Mesenchymal stem cell (in vitro differentiated cells and primary cell): ENCODE measurements at regions not wholly inside any gene's neighbourhood (a gene's known extent, or its start where the extent isn't known, plus 50 kb on each side); places are given as distances from the start of the nearest gene placed in this dataset.

Experiments
- DNase-seq: peaks from one replicate; pipeline ENCODE4 v3.0.0-alpha.2; 2013
- H2AFZ ChIP-seq: one replicate; pipeline ENCODE4 v1.6.1; 2013; ENCODE audit warnings: low read depth, mild to moderate bottlenecking, control low read depth, inconsistent platforms, low read length, moderate library complexity
- H2AK5ac ChIP-seq: 2 replicates; pipeline ENCODE4 v1.6.1; 2013; ENCODE audit warnings: low read length, moderate library complexity, mild to moderate bottlenecking, inconsistent platforms; ENCODE audit not compliant: severe bottlenecking
- H2BK120ac ChIP-seq: one replicate; pipeline ENCODE4 v1.6.1; 2013; ENCODE audit warnings: low read depth, mild to moderate bottlenecking, inconsistent platforms, low read length, moderate library complexity
- H2BK12ac ChIP-seq, 2 experiments: one replicate each; pipeline ENCODE4 v1.6.1; 2013; ENCODE audit warnings: inconsistent platforms in 2 of 2, low read length in 2 of 2, mild to moderate bottlenecking in 2 of 2, moderate library complexity in 2 of 2, control low read depth in 1 of 2
- H2BK15ac ChIP-seq: one replicate; pipeline ENCODE4 v1.6.1; 2013; ENCODE audit warnings: mild to moderate bottlenecking, low read depth, inconsistent platforms; ENCODE audit not compliant: poor library complexity, severe bottlenecking
- H2BK5ac ChIP-seq: 2 replicates; pipeline ENCODE4 v1.6.1; 2013; ENCODE audit warnings: low read depth, mild to moderate bottlenecking, low read length, control low read depth, inconsistent platforms; ENCODE audit not compliant: poor library complexity, severe bottlenecking
- H3K14ac ChIP-seq, 2 experiments: one replicate each; pipeline ENCODE4 v1.6.1; 2013; ENCODE audit warnings: inconsistent platforms in 2 of 2, low read length in 2 of 2, control low read depth in 1 of 2, mild to moderate bottlenecking in 1 of 2, moderate library complexity in 1 of 2
- H3K18ac ChIP-seq, 2 experiments: one replicate each; pipeline ENCODE4 v1.6.1; 2013; ENCODE audit warnings: inconsistent platforms in 2 of 2, low read length in 2 of 2, control low read depth in 1 of 2, low read depth in 1 of 2, mild to moderate bottlenecking in 1 of 2
- H3K23ac ChIP-seq, 2 experiments: one replicate each; pipeline ENCODE4 v1.6.1; 2013; ENCODE audit warnings: inconsistent platforms in 2 of 2, low read length in 2 of 2, mild to moderate bottlenecking in 2 of 2, moderate library complexity in 2 of 2, control low read depth in 1 of 2
- H3K27ac ChIP-seq: 2 replicates; pipeline ENCODE4 v1.5.1; 2013; ENCODE audit warnings: mild to moderate bottlenecking, moderate library complexity, low read length, control low read depth, inconsistent platforms; ENCODE audit not compliant: poor library complexity, severe bottlenecking
- H3K27me3 ChIP-seq, 2 experiments: 2 replicates each; pipeline versions ENCODE4 v1.6.1 to v1.7.0; 2013; ENCODE audit warnings: low read length in 2 of 2, mild to moderate bottlenecking in 2 of 2, moderate library complexity in 2 of 2, control low read depth in 1 of 2, inconsistent platforms in 1 of 2; ENCODE audit not compliant: control insufficient read depth in 1 of 2, insufficient read depth in 1 of 2
- H3K36me3 ChIP-seq, 2 experiments: 2 replicates each; pipeline versions ENCODE4 v1.6.1 to v1.7.0; 2013; ENCODE audit warnings: low read length in 2 of 2, control low read depth in 1 of 2, inconsistent platforms in 1 of 2, low read depth in 1 of 2, mild to moderate bottlenecking in 1 of 2; ENCODE audit not compliant: insufficient read depth in 2 of 2, control insufficient read depth in 1 of 2
- H3K4ac ChIP-seq, 2 experiments: one replicate each; pipeline ENCODE4 v1.6.1; 2013; ENCODE audit warnings: inconsistent platforms in 2 of 2, low read length in 2 of 2, mild to moderate bottlenecking in 2 of 2, moderate library complexity in 2 of 2, control low read depth in 1 of 2, low read depth in 1 of 2
- H3K4me1 ChIP-seq: 2 replicates; pipeline ENCODE4 v1.6.1; 2013; ENCODE audit warnings: low read depth, low read length, control low read depth; ENCODE audit not compliant: control insufficient read depth, insufficient read depth
- H3K4me2 ChIP-seq: 2 replicates; pipeline ENCODE4 v1.6.1; 2013; ENCODE audit warnings: low read length, mild to moderate bottlenecking, inconsistent platforms; ENCODE audit not compliant: poor library complexity, severe bottlenecking
- H3K4me3 ChIP-seq, 2 experiments: 2 replicates each; pipeline versions ENCODE4 v1.5.1 to v1.7.0; 2013; ENCODE audit warnings: low read length in 2 of 2, mild to moderate bottlenecking in 2 of 2, control low read depth in 1 of 2, low read depth in 1 of 2; ENCODE audit not compliant: insufficient read depth in 1 of 2
- H3K79me1 ChIP-seq: replicated peaks from 2 replicates; pipeline ENCODE4 v1.6.1; 2013; ENCODE audit warnings: mild to moderate bottlenecking, control low read depth, low read length, inconsistent platforms; ENCODE audit not compliant: poor library complexity, severe bottlenecking
- H3K9ac ChIP-seq: 2 replicates; pipeline ENCODE4 v1.7.0; 2013; ENCODE audit warnings: mild to moderate bottlenecking, low read length, moderate library complexity
- H3K9me3 ChIP-seq: 2 replicates; pipeline ENCODE4 v1.7.0; 2013; ENCODE audit warnings: mild to moderate bottlenecking, low read length; ENCODE audit not compliant: control insufficient read depth
- H4K8ac ChIP-seq: one replicate; pipeline ENCODE4 v1.6.1; 2013; ENCODE audit warnings: inconsistent platforms, mild to moderate bottlenecking, low read length, moderate library complexity
- H4K91ac ChIP-seq: one replicate; pipeline ENCODE4 v1.6.1; 2013; ENCODE audit warnings: mild to moderate bottlenecking, low read length, inconsistent platforms
- WGBS: methylation state at CpG from one replicate; pipeline ENCODE4 v1.1.7; 2013; ENCODE audit warnings: mixed read lengths; 5-methylcytosine and 5-hydroxymethylcytosine counted together

- Histone ChIP-seq H3K4me3 (no peak overlapping the region), H3K9ac (no peak overlapping the region), H2BK15ac (no peak overlapping the region), H3K27me3 (peaks cover 16 to 44% of the 10 kb centered on the region in 2 experiments), H2AK5ac (no peak overlapping the region), H3K4ac (no peak overlapping the region), H3K36me3 (no peaks in the 10 kb centered on the region), H2BK5ac (no peak overlapping the region), H4K8ac (no peak overlapping the region), H3K9me3 (no peaks in the 10 kb centered on the region), H3K18ac (no peak overlapping the region), H2BK120ac (no peak overlapping the region), H4K91ac (no peak overlapping the region), H3K14ac (no peak overlapping the region), H3K27ac (no peak overlapping the region), H3K4me1 (no peaks in the 10 kb centered on the region), H3K23ac (no peak overlapping the region), H3K79me1 (no peaks in the 10 kb centered on the region), H3K4me2 (no peak overlapping the region), H2BK12ac (no peak overlapping the region), H2AFZ (no peak overlapping the region)
- 60% methylated on average over 1 of the region's 1 CpG for WGBS
- DNase-seq: no peak
These were observed 175.4 kb downstream of the ANXA2 start for GRCh38 chr15:60222404-60222803.

DNA sequence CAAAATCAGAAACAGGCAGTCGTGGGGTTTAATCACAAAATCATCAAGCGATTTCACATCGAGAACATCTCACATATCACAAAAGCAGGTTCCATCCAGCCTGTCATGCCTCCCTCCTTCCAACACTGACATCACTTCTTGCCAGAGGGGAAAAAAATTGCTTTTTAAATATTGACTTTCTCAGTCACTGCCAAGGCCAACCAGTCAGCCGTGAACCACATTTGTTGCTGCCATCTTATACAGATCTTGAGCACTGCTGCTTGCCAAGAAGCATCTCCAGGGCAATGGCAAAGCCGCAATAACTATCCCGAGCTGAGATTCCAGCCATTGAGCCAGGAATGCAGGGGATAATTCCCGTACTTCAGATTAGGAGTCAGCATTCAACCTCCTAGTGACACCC is 174.6 kb downstream of the ANXA2 start:
- no peak for DNase-seq
- Histone ChIP-seq H4K8ac (no peak overlapping the region), H3K79me1 (no peaks in the 10 kb centered on the region), H3K14ac (no peak overlapping the region), H3K4me3 (no peak overlapping the region), H3K27ac (no peak overlapping the region), H2BK120ac (no peak overlapping the region), H2AK5ac (no peak overlapping the region), H3K4ac (no peak overlapping the region), H2AFZ (no peak overlapping the region), H3K27me3 (peaks cover 16 to 49% of the 10 kb centered on the region in 2 experiments), H3K9me3 (no peaks in the 10 kb centered on the region), H2BK12ac (no peak overlapping the region), H3K4me2 (no peak overlapping the region), H2BK15ac (no peak overlapping the region), H3K23ac (no peak overlapping the region), H3K9ac (no peak overlapping the region), H3K36me3 (no peaks in the 10 kb centered on the region), H2BK5ac (no peak overlapping the region), H3K4me1 (no peaks in the 10 kb centered on the region), H3K18ac (no peak overlapping the region), H4K91ac (no peak overlapping the region)
- 80% methylated on average over 7 of the region's 7 CpGs for WGBS

DNA sequence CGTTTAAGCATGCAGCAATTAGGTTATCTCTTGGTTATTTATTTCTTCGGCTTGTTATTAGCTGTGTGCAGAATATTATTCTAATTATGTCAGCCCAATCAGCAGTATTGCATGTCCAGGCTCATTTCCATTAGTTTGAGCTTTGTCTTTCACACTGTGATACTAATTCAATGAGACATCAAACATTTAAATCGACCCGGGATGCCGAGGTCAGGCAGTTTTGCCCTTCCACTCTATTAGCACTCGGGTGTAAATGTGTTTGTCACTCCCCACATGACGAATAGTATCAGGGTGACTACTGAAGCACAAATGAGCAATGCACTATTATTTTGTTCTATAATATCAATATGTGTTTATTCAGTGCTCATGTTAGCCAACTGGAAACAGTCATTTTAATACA is 170.9 kb downstream of the ANXA2 start:
- H3K79me1 ChIP-seq: no peaks in the 10 kb centered on the region
- H2BK5ac ChIP-seq: no peak overlapping the region
- no peak overlapping the region for H4K91ac ChIP-seq
- no peaks in the 10 kb centered on the region for H3K4me1 ChIP-seq
- H3K36me3 ChIP-seq: no peaks in the 10 kb centered on the region
- H2AK5ac ChIP-seq: no peak overlapping the region
- no peak overlapping the region for H3K9ac ChIP-seq
- H3K27me3 ChIP-seq: peaks cover 19 to 74% of the 10 kb centered on the region in 2 experiments
- no peak overlapping the region for H3K18ac ChIP-seq
- H2BK120ac ChIP-seq: no peak overlapping the region
- H2BK12ac ChIP-seq: no peak overlapping the region
- H3K23ac ChIP-seq: no peak overlapping the region
- DNase-seq: no peak
- no peak overlapping the region for H2AFZ ChIP-seq
- H3K27ac ChIP-seq: no peak overlapping the region
- H3K9me3 ChIP-seq: no peaks in the 10 kb centered on the region
- no peak overlapping the region for H4K8ac ChIP-seq
- H3K4me2 ChIP-seq: no peak overlapping the region
- H3K14ac ChIP-seq: no peak overlapping the region
- H3K4me3 ChIP-seq: no peak overlapping the region
- H3K4ac ChIP-seq: no peak overlapping the region
- 27% methylated on average over 6 of the region's 7 CpGs for WGBS
- no peak overlapping the region for H2BK15ac ChIP-seq

- WGBS: 72% methylated on average over 1 of the region's 3 CpGs
- H3K9ac ChIP-seq: no peak overlapping the region
These were observed 169.7 kb downstream of the ANXA2 start for GRCh38 chr15:60228101-60228500.

More at GRCh38 chr15:60228101-60228500, 169.7 kb downstream of the ANXA2 start:
- Histone ChIP-seq H3K4me3 (no peak overlapping the region), H2BK15ac (no peak overlapping the region), H3K27ac (no peak overlapping the region), H2BK120ac (no peak overlapping the region), H3K4me1 (no peaks in the 10 kb centered on the region), H3K14ac (no peak overlapping the region), H4K91ac (no peak overlapping the region), H3K79me1 (no peaks in the 10 kb centered on the region), H2BK12ac (no peak overlapping the region), H3K23ac (no peak overlapping the region), H3K4ac (no peak overlapping the region), H3K4me2 (no peak overlapping the region), H3K18ac (no peak overlapping the region), H4K8ac (no peak overlapping the region), H3K9me3 (no peaks in the 10 kb centered on the region), H2AFZ (no peak overlapping the region), H3K27me3 (peaks cover 19 to 73% of the 10 kb centered on the region in 2 experiments), H2BK5ac (no peak overlapping the region), H2AK5ac (no peak overlapping the region), H3K36me3 (no peaks in the 10 kb centered on the region)
- DNase-seq: no peak
